ENCODE measurements at regions not wholly inside any gene's neighbourhood (a gene's known extent, or its start where the extent isn't known, plus 50 kb on each side); places are given as distances from the start of the nearest gene placed in this dataset.
"Not testable (repeated sequence)": the region's sequence is repeated elsewhere in the genome, so short reads cannot be mapped to it uniquely, and the experiment has no call there.

- DNase-seq = no peak
These were observed 59.2 kb downstream of the C9orf50 start for GRCh38 chr9:129561594-129562281.

GRCh38 chr9:129560881-129561306 is 60.0 kb downstream of the C9orf50 start:
- no peak for DNase-seq

DNA sequence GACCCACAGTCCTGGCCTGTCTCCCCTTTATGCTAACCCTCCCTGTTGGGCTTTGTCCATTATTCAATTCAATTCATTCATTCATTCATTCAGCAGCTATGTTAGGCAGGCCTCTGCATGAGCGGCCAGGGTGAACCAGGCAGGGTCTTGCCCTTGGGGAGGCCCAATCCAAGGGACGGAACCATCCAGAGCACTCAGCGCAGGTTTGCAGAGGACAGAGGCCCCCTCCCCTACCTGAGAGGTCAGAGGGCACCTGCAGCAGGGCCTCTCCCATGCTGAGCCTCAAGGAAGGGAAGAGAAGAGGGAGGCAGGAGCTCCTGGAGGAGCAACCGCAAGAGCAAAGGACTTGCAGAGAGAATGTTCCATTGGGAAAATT is 61.4 kb downstream of the C9orf50 start:
- no peak for DNase-seq

DNA sequence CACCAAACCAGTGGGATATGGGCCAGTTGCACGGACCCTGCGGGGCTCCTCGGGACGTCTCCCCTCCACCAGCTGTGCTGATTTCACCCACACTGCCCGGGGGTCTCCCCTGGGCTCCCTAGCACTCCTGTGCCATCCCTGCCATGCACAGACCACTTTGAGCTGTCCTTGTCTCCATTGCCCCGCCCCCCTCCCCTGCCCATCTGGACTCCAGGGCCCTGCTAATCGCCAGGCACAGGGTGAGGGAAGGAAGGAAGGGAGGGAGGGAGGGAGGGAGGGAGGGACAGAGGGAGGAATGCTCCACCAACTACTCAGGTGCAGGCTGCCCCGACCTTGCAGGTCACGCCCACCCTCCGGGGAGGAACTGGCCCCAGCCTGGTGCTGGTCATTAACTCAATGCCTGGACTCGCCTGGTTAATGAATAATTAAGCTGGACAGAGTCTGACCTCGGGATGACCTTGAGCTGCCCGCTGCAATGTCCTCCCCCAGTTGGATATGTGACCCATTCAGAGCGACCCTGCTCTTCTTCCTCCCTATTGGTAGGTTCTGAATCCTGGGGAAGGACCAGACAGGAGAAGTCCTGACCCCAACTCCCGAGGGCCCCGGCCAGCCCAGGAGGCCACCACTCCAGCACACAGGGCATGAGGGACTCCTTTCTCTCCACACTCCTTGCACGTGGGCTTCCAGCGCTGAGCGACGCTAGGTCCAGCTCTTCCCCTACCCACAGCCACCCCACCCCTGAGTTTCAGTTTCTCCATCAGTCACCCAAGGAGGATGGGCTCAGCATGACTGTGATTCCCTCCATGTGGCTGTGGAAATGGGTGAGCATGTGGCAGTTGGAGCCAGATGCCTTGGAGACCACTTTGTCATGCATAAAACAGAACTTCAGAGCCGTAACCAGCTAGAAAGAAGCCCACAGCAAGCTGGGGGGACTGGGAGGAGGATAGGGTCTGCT is 62.1 kb downstream of the C9orf50 start:
- no peak for DNase-seq

GRCh38 chr9:129558063-129558550 is 62.8 kb downstream of the C9orf50 start:
- DNase-seq = no peak

- no peak for DNase-seq
These were observed 63.5 kb downstream of the C9orf50 start for GRCh38 chr9:129557192-129558036.

DNA sequence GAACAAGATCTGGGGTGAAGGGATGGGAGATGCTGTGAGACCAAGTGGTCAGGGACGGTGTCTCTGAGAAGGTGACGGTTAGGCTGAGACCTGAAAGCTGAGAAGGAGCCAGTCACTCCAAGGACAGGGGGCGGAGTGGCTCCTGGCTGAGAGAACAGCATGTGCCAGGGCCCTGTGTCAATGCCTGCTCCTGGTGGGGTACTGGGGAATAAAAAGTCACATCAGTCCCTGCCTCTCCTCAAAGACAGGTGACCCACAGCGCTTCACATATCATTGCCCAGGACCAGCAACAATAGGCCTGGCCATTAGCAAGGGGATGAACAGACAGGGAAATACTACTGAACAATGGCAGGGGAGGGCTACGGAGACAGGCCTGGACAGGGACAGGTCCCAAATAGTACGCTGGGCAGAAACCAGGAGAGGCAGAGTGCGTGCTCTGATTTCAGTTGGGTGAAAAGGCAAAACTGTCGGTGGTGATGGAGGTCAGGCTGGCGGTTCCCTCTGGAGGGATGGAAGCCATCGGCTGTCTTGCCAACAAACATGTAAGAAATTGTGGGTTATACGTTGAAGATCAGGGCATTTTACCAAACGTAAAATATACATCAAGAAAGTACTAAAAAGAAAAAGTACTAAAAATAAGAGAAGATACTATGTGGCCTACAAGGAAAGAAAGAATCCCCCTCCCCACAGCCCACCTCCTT is 64.3 kb downstream of the C9orf50 start:
- DNase-seq = no peak

GRCh38 chr9:129555512-129556215 is 65.2 kb downstream of the C9orf50 start:
- no peak for DNase-seq

GRCh38 chr9:129554649-129555048 is 66.3 kb downstream of the C9orf50 start:
- no peak for DNase-seq

GRCh38 chr9:129553277-129553676 is 67.6 kb downstream of the C9orf50 start:
- no peak for DNase-seq

DNA sequence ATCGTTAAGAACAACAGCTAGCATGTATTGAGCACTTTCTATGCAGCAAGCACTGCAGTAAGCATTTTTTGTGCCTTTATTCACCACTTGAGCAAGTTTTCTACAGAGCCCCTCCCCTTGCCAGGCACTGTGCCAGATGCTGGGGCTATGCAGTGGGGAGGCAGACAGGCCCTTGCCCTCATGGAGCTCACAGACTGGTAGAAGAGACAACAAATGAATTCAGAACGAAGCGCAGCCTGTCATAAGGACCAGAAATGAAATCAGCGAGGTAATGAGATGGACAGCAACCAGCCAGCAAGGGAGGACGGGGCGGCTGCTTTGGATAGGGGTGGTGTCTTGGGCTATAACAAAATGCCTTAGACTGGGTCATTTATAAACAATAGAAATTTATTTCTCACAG is 68.8 kb downstream of the C9orf50 start:
- DNase-seq = no peak

DNA sequence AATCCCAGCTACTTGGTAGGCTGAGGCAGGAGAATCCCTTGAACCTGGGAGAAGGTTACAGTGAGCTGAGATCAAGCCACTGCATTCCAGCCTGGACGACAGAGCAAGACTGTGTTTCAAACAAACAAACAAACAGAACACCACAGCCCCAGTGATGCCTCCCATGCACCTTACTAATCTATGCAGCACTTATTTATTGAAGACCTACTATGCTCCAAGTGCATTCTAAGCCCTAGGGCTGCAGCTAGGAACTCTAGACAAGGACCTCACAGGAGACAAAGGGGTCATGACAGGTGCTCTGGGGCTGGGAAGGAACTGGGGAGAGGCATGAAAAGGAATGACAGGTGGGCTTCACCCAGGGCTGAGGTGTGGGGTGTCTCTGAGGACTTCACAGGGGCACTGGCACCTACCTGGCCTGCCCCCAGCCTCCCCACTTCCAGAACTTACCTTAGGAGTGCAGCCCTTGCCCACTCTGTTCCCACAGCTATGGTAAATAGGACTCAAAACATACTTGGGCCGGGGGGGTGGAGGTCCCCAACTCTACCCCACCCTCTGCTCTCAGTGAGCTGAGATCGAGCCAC is 69.4 kb downstream of the C9orf50 start:
- DNase-seq = no peak

DNA sequence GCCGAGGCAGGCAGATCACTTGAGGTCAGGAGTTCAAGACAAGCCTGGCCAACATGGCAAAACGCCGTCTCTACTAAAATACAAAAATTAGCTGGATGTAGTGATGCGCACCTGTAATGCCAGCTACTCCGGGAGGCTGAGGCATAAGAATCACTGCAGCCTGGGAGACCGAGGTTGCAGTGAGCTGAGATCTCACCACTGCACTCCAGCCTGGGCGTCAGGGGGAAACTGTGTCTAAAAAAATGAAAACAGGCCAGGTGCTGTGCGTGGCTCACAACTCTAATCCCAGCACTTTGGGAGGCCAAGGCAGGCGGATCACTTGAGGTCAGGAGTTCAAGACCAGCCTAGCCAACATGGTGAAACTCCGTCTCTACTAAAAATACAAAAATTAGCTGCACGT is 69.9 kb downstream of the C9orf50 start:
- DNase-seq = not testable (repeated sequence)

- DNase-seq = peak; percentile 65
These were observed 70.6 kb downstream of the C9orf50 start for GRCh38 chr9:129550199-129550839.

- no peak for DNase-seq
These were observed 71.2 kb downstream of the C9orf50 start for GRCh38 chr9:129549684-129550083.

DNA sequence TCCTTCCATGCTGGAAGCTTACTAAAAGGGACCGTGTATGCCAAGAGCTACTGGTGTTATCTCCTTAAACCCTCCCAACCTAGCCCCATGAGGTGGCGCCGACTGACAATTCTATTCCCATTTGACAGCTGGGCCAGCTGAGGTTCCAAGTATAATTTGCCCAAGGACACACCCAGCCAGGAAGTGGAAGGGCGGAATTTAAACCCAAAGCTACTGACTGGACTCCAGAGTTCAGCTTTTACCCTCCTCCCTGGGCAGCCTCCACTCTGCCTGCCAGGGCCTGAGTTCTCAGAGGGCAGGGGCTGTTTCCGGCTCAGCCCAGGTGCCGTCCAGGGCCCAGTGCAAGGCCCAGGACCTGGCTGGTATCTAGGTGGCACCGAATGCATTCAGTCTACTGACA is 71.8 kb downstream of the C9orf50 start:
- DNase-seq = no peak

- DNase-seq = no peak
These were observed 72.2 kb downstream of the C9orf50 start for GRCh38 chr9:129548571-129549135.

- DNase-seq = no peak
These were observed 72.9 kb downstream of the C9orf50 start for GRCh38 chr9:129547869-129548570.

GRCh38 chr9:129547063-129547462 is 73.8 kb downstream of the C9orf50 start:
- DNase-seq = no peak

DNA sequence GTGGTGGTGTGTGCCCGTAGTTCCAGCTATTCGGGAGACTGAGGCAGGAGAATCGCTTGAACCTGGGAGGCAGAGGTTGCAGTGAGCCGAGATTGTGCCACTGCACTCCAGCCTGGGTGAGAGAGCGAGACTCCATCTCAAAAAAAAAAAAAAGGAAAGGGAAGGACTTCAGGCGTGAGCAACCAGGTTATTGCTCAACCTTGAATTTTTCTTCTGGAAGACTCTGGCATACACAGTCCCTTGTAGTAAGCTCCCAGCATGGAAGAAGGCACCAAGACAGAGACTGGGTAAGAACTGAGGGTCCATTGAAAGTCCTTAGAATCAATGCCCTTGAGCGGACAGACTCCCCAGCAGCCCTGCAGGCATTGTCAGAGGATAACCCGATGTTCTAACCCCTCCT is 75.0 kb downstream of the C9orf50 start:
- DNase-seq = not testable (repeated sequence)
